PC-3 (cell line): ENCODE measurements at regions not wholly inside any gene's neighbourhood (a gene's known extent, or its start where the extent isn't known, plus 50 kb on each side); places are given as distances from the start of the nearest gene placed in this dataset.

Experiments used
- CTCF ChIP-seq: fragments of 300-600 bp; sonication (generic); conservative IDR thresholded peaks from 2 replicates; pipeline ENCODE4 v1.5.1; 2017; ENCODE audit warnings: antibody characterized with exemption, low read depth, mild to moderate bottlenecking, low read length
- EZH2 ChIP-seq: fragments of 300-600 bp; sonication (generic); IDR thresholded peaks from one replicate; pipeline ENCODE4 v1.6.1; 2017; ENCODE audit warnings: antibody characterized with exemption, mild to moderate bottlenecking, low read length; ENCODE audit not compliant: unreplicated experiment

- TF ChIP-seq CTCF (no peak), EZH2 (no peak)
These were observed 274.4 kb downstream of the KCNN2 start for GRCh38 chr5:114636271-114636670.
